Loucy (cell line): ENCODE measurements at regions not wholly inside any gene's neighbourhood (a gene's known extent, or its start where the extent isn't known, plus 50 kb on each side); places are given as distances from the start of the nearest gene placed in this dataset.

ENCODE experiments used
- CTCF ChIP-seq: fragments of 200-600 bp; sonication (generic); conservative IDR thresholded peaks from 2 replicates; pipeline ENCODE4 v1.5.1; 2014; ENCODE audit warnings: mild to moderate bottlenecking, antibody characterized with exemption, low read length
- EZH2phosphoT487 ChIP-seq: fragments of 200-600 bp; IDR thresholded peaks from 2 replicates; pipeline ENCODE4 v1.6.1; 2018; ENCODE audit warnings: antibody characterized with exemption, mild to moderate bottlenecking, moderate library complexity, borderline replicate concordance

- TF ChIP-seq EZH2phosphoT487 = no peak
- TF ChIP-seq CTCF = no peak
Observed at GRCh38 chr2:196499686-196500085, 139.8 kb upstream of the CCDC150 start.
